ENCODE measurements at regions not wholly inside any gene's neighbourhood (a gene's known extent, or its start where the extent isn't known, plus 50 kb on each side); places are given as distances from the start of the nearest gene placed in this dataset.

DNA sequence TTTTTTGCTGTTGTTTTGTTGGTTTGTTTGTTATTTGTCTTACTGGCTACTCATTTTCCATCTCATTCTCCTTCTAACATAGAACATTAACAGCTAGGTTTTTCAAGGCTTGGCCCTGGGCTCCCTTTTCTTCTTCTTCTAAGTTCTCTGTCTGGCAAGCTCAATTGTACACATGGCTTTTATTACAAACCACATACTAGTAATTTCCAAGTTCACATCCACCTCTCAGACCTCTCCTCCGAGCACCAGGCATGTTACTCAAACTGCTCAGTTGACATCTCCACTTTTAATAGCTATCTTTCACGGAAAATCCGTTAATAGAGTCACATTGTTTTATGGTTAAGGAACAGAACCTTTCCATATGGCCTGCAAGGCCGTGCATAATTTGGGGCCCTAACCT, 736.9 kb upstream of the ADAMTS5 start:
- TF ChIP-seq, protein P1, sequence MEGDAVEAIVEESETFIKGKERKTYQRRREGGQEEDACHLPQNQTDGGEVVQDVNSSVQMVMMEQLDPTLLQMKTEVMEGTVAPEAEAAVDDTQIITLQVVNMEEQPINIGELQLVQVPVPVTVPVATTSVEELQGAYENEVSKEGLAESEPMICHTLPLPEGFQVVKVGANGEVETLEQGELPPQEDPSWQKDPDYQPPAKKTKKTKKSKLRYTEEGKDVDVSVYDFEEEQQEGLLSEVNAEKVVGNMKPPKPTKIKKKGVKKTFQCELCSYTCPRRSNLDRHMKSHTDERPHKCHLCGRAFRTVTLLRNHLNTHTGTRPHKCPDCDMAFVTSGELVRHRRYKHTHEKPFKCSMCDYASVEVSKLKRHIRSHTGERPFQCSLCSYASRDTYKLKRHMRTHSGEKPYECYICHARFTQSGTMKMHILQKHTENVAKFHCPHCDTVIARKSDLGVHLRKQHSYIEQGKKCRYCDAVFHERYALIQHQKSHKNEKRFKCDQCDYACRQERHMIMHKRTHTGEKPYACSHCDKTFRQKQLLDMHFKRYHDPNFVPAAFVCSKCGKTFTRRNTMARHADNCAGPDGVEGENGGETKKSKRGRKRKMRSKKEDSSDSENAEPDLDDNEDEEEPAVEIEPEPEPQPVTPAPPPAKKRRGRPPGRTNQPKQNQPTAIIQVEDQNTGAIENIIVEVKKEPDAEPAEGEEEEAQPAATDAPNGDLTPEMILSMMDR (IDR thresholded peaks at IDR 0.05; ENCODE audit: poor library complexity) = no peak
- no peak for TF ChIP-seq EZH2 (IDR thresholded peaks at IDR 0.05; ENCODE audit: borderline replicate concordance)
- TF ChIP-seq EZH2phosphoT487 (IDR thresholded peaks at IDR 0.05; ENCODE audit: low read depth, severe bottlenecking, unreplicated experiment) = no peak
